DOHH2 (cell line): ENCODE measurements at regions not wholly inside any gene's neighbourhood (a gene's known extent, or its start where the extent isn't known, plus 50 kb on each side); places are given as distances from the start of the nearest gene placed in this dataset.

Experiments
- H3F3A ChIP-seq: fragments of 200-600 bp; sonication (generic), shearing (Covaris generic); 2 replicates; pipeline ENCODE4 v1.6.0; 2016; ENCODE audit warnings: antibody characterized with exemption, mild to moderate bottlenecking; ENCODE audit not compliant: control insufficient read depth, insufficient read depth
- H3K27ac ChIP-seq: fragments of 200-600 bp; sonication (generic); 2 replicates; pipeline ENCODE4 v1.5.1; 2014; ENCODE audit warnings: low read depth, mild to moderate bottlenecking, low read length, moderate library complexity
- H3K27me3 ChIP-seq: fragments of 200-600 bp; sonication (generic); 2 replicates; pipeline ENCODE4 v1.6.1; 2014; ENCODE audit warnings: mild to moderate bottlenecking, low read length, mixed read lengths; ENCODE audit not compliant: control insufficient read depth
- H3K36me3 ChIP-seq: fragments of 200-600 bp; sonication (generic); 2 replicates; pipeline ENCODE4 v1.6.1; 2014; ENCODE audit warnings: mild to moderate bottlenecking, low read length, moderate library complexity, mixed read lengths; ENCODE audit not compliant: control insufficient read depth
- H3K4me1 ChIP-seq: fragments of 200-600 bp; sonication (generic); 2 replicates; pipeline ENCODE4 v1.6.1; 2014; ENCODE audit warnings: mild to moderate bottlenecking, low read length, mixed read lengths; ENCODE audit not compliant: control insufficient read depth
- H3K4me2 ChIP-seq: fragments of 200-600 bp; sonication (generic); 2 replicates; pipeline ENCODE4 v1.6.0; 2014; ENCODE audit warnings: mild to moderate bottlenecking, low read length, moderate library complexity
- H3K4me3 ChIP-seq: fragments of 200-600 bp; sonication (generic); 2 replicates; pipeline ENCODE4 v1.5.1; 2014; ENCODE audit warnings: mild to moderate bottlenecking, low read length, mixed read lengths
- H3K79me2 ChIP-seq: fragments of 200-600 bp; sonication (generic); 2 replicates; pipeline ENCODE4 v1.6.1; 2014; ENCODE audit warnings: mild to moderate bottlenecking, low read length, mixed read lengths; ENCODE audit not compliant: control insufficient read depth
- H3K9me2 ChIP-seq: fragments of 200-600 bp; sonication (generic); replicated peaks from 2 replicates; pipeline ENCODE4 v1.6.1; 2014; ENCODE audit warnings: mild to moderate bottlenecking, low read length, mixed read lengths; ENCODE audit not compliant: control insufficient read depth
- H3K9me3 ChIP-seq: fragments of 200-600 bp; sonication (generic); 2 replicates; pipeline ENCODE4 v1.6.1; 2014; ENCODE audit warnings: antibody characterized with exemption, low read length, mixed read lengths; ENCODE audit not compliant: control insufficient read depth, insufficient read depth
- H4K20me1 ChIP-seq: fragments of 200-600 bp; sonication (generic); 2 replicates; pipeline ENCODE4 v1.6.0; 2014; ENCODE audit warnings: low read depth, mild to moderate bottlenecking, antibody characterized with exemption, low read length, moderate library complexity; ENCODE audit not compliant: control insufficient read depth, insufficient read depth
- EZH2phosphoT487 ChIP-seq: fragments of 200-600 bp; sonication (generic); IDR thresholded peaks from 2 replicates; pipeline ENCODE4 v1.6.1; 2017; ENCODE audit warnings: borderline replicate concordance, mild to moderate bottlenecking, antibody characterized with exemption, low read length, moderate library complexity, mixed read lengths
- TF ChIP-seq, protein P1 (sequence below): fragments of 200-600 bp; sonication (generic); IDR thresholded peaks from one replicate; pipeline ENCODE4 v1.5.1; 2014; ENCODE audit warnings: antibody characterized with exemption, mild to moderate bottlenecking, low read depth, low read length; ENCODE audit not compliant: poor library complexity, severe bottlenecking

DNA sequence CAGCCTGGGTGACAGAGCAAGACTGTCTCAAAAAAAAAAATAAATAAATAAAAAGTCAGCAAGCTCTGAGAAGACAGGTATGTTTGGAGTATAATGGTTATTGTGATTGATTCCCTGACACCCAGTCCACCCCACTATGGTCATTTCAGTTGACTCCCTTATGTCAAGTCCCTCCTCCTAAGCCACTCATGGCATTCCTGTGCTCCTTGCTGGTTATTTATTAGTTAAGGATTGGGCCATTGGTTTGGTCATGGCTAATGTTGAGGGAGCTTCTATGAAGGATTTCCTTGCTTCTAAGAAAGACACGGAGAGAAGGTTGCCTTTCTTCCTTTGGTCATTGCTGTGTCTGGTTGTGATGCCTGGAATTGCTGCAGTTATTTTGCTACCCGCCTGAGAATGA is 140.1 kb downstream of the UCHL1 start:
- no peaks in the 10 kb centered on the region for H4K20me1 ChIP-seq
- H3K9me2 ChIP-seq: no peaks in the 10 kb centered on the region
- no peaks in the 10 kb centered on the region for H3K27me3 ChIP-seq
- no peak overlapping the region for H3K27ac ChIP-seq
- H3K4me3 ChIP-seq: no peak overlapping the region
- H3K4me1 ChIP-seq: no peaks in the 10 kb centered on the region
- H3K4me2 ChIP-seq: no peak overlapping the region
- H3K36me3 ChIP-seq: no peaks in the 10 kb centered on the region
- H3F3A ChIP-seq: no peaks in the 10 kb centered on the region
- no peak for TF ChIP-seq EZH2phosphoT487
- TF ChIP-seq, protein P1, sequence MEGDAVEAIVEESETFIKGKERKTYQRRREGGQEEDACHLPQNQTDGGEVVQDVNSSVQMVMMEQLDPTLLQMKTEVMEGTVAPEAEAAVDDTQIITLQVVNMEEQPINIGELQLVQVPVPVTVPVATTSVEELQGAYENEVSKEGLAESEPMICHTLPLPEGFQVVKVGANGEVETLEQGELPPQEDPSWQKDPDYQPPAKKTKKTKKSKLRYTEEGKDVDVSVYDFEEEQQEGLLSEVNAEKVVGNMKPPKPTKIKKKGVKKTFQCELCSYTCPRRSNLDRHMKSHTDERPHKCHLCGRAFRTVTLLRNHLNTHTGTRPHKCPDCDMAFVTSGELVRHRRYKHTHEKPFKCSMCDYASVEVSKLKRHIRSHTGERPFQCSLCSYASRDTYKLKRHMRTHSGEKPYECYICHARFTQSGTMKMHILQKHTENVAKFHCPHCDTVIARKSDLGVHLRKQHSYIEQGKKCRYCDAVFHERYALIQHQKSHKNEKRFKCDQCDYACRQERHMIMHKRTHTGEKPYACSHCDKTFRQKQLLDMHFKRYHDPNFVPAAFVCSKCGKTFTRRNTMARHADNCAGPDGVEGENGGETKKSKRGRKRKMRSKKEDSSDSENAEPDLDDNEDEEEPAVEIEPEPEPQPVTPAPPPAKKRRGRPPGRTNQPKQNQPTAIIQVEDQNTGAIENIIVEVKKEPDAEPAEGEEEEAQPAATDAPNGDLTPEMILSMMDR: no peak
- no peaks in the 10 kb centered on the region for H3K9me3 ChIP-seq
- H3K79me2 ChIP-seq: no peaks in the 10 kb centered on the region

DNA sequence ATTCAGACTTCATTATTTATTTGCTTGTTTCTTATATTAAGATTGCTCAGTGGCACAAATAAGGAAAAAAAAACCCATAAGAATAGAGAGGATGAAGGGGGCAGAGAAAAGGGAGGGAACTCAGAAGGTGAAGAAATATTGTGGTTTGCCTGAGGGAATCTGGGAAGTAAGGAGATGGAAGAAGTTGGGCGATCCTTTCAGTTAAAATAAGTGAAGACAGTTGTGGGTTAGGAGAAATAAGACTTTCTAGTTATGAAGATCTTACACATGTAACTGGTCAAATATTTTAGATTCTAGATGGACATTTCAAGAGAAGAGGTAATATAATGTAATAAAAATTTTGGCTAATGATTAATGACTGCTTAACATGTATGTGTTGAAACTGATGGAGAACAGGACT is 138.7 kb upstream of the LIMCH1 start:
- Histone ChIP-seq H3K4me3 (no peak overlapping the region), H3F3A (no peaks in the 10 kb centered on the region), H3K36me3 (no peaks in the 10 kb centered on the region), H3K4me1 (no peaks in the 10 kb centered on the region), H3K9me2 (no peaks in the 10 kb centered on the region), H3K27ac (no peak overlapping the region), H3K27me3 (no peaks in the 10 kb centered on the region), H3K4me2 (no peak overlapping the region), H4K20me1 (no peaks in the 10 kb centered on the region), H3K9me3 (no peaks in the 10 kb centered on the region), H3K79me2 (no peaks in the 10 kb centered on the region)
- TF ChIP-seq EZH2phosphoT487: no peak
- TF ChIP-seq, protein P1: no peak

DNA sequence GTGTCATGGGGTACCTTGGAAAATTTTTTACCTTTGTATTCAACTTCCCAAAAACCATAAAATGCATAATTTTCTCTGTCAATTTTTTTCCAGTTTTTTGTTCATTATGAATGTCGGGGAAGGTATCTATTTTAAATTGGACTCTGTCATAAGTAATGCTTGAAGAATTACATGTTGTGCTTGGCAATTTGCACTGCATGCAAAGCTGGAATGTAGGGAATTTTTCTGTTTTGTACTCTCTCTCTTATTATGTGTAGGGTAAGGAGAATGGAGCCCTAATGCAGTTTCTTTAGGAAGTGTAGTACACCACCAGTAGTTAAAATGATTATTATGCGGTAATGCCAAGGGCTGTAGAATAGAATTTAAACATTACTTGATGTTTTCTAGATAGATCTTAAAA is 137.7 kb upstream of the LIMCH1 start:
- no peaks in the 10 kb centered on the region for H3K36me3 ChIP-seq
- no peaks in the 10 kb centered on the region for H3K9me2 ChIP-seq
- H3K79me2 ChIP-seq: no peaks in the 10 kb centered on the region
- H3K4me2 ChIP-seq: no peak overlapping the region
- H3K9me3 ChIP-seq: no peaks in the 10 kb centered on the region
- no peaks in the 10 kb centered on the region for H3K27me3 ChIP-seq
- no peaks in the 10 kb centered on the region for H3K4me1 ChIP-seq
- no peaks in the 10 kb centered on the region for H3F3A ChIP-seq
- TF ChIP-seq, protein P1: no peak
- TF ChIP-seq EZH2phosphoT487: no peak
- no peak overlapping the region for H3K27ac ChIP-seq
- H4K20me1 ChIP-seq: no peaks in the 10 kb centered on the region
- no peak overlapping the region for H3K4me3 ChIP-seq
